GM12878 (cell line): ENCODE measurements at regions not wholly inside any gene's neighbourhood (a gene's known extent, or its start where the extent isn't known, plus 50 kb on each side); places are given as distances from the start of the nearest gene placed in this dataset.

ENCODE experiments used
- ATAC-seq: fragments of 200-7000 bp; cut with Tn5 transposase; 3 replicates; pipeline ENCODE4 v1.9.1; 2020; ENCODE audit warnings: mild to moderate bottlenecking, moderate library complexity
- BruUV-seq: library from RNA; stranded (reverse); fragments of 400-500 nt; replicated peaks from 2 replicates; lab custom pipeline; 2021; lab: Mats Ljungman, UMichigan
- CTCF ChIA-PET: fragments of 300-600 bp; sonication (Branson Sonifier 250); formaldehyde crosslinking; extraction: SDS; loops from one replicate; lab custom pipeline; 2021; ENCODE audit warnings: inconsistent platforms; lab: Yijun Ruan, JAX
- POLR2A ChIA-PET: fragments of 350-600 bp; formaldehyde crosslinking; extraction: SDS; loops from one replicate; lab custom pipeline; 2021; ENCODE audit warnings: inconsistent platforms; lab: Charles Lee
- RAD21 ChIA-PET: fragments of 300-600 bp; sonication (Branson Sonifier 250); formaldehyde crosslinking; loops from one replicate; lab custom pipeline; 2023; ENCODE audit warnings: antibody characterized with exemption; ENCODE audit not compliant: unreplicated experiment; lab: Charles Lee
- SMC1A ChIA-PET: fragments of 300-600 bp; sonication (Branson Sonifier 250); formaldehyde crosslinking; loops from one replicate; lab custom pipeline; 2023; ENCODE audit not compliant: unreplicated experiment, uncharacterized antibody; lab: Charles Lee
- DNase-seq: peaks from one replicate; pipeline ENCODE4 v3.0.0-alpha.2; 2011; ENCODE audit warnings: low read depth, low spot score
- FAIRE-seq: peaks from 3 replicates; lab custom pipeline; 2011; peaks lifted over from hg19 to GRCh38; lab: Jason Lieb, UNC
- H2AFZ ChIP-seq: 2 replicates; pipeline ENCODE4 v1.6.0; 2011; ENCODE audit warnings: low read depth, low read length, control low read depth; ENCODE audit not compliant: control insufficient read depth
- H3K27ac ChIP-seq: 2 replicates; pipeline ENCODE4 v1.5.1; 2011; ENCODE audit warnings: control low read depth; ENCODE audit not compliant: control insufficient read depth, insufficient read depth
- H3K27me3 ChIP-seq, 2 experiments: replicated peaks in 1 of 2; 2 replicates each; pipeline versions ENCODE4 v1.6.0 to v1.6.1; 2011; ENCODE audit warnings: low read length in 1 of 2; ENCODE audit not compliant: control insufficient read depth in 2 of 2, insufficient read depth in 2 of 2
- H3K36me3 ChIP-seq, 2 experiments: 2 replicates each; pipeline ENCODE4 v1.5.1; 2011; ENCODE audit warnings: low read length in 1 of 2; ENCODE audit not compliant: control insufficient read depth in 2 of 2, insufficient read depth in 2 of 2
- H3K4me1 ChIP-seq: 2 replicates; pipeline ENCODE4 v1.6.1; 2011; ENCODE audit warnings: mild to moderate bottlenecking, low read length, moderate library complexity, mixed read lengths; ENCODE audit not compliant: control insufficient read depth, insufficient read depth
- H3K4me2 ChIP-seq: 2 replicates; pipeline ENCODE4 v1.6.0; 2011; ENCODE audit warnings: control low read depth; ENCODE audit not compliant: control insufficient read depth, insufficient read depth
- H3K4me3 ChIP-seq: fragments of 200-600 bp; sonication (generic); 2 replicates; pipeline ENCODE4 v1.5.1; 2016
- H3K79me2 ChIP-seq: 2 replicates; pipeline ENCODE4 v1.6.0; 2011; ENCODE audit warnings: low read length; ENCODE audit not compliant: control insufficient read depth, insufficient read depth
- H3K9ac ChIP-seq: 2 replicates; pipeline ENCODE4 v1.8.0; 2011; ENCODE audit warnings: low read length, control low read depth, mixed read lengths; ENCODE audit not compliant: control insufficient read depth, insufficient read depth
- H3K9me3 ChIP-seq: replicated peaks from 3 replicates; pipeline ENCODE4 v1.5.1; 2011; ENCODE audit warnings: mild to moderate bottlenecking, low read length; ENCODE audit not compliant: control insufficient read depth, insufficient read depth
- H4K20me1 ChIP-seq: 2 replicates; pipeline ENCODE4 v1.6.0; 2011; ENCODE audit not compliant: control insufficient read depth, insufficient read depth
- ATF7 ChIP-seq: fragments of 450-650 bp; IDR thresholded peaks from 2 replicates; pipeline ENCODE4 v1.6.1; 2016; ENCODE audit warnings: low read depth, mild to moderate bottlenecking
- BCL11A ChIP-seq: IDR thresholded peaks from 2 replicates; pipeline ENCODE4 v1.6.1; 2011; ENCODE audit warnings: low read depth, low read length
- BHLHE40 ChIP-seq, 2 experiments: fragments of 450-650 bp in 1 of 2; IDR thresholded peaks; 2 replicates each; pipeline ENCODE4 v1.6.1; 2011 to 2017; ENCODE audit warnings: low read depth in 2 of 2, borderline replicate concordance in 1 of 2, improper control_type of control experiment in 1 of 2, low read length in 1 of 2, mild to moderate bottlenecking in 1 of 2
- CEBPB ChIP-seq, 2 experiments: fragments of 150-350 bp in 1 of 2; IDR thresholded peaks; 2 replicates each; pipeline ENCODE4 v1.6.1; 2012 to 2014; ENCODE audit warnings: low read depth in 2 of 2, low read length in 2 of 2, borderline replicate concordance in 1 of 2, inconsistent platforms in 1 of 2
- EED ChIP-seq: sonication (generic); IDR thresholded peaks from 2 replicates; pipeline ENCODE4 v1.6.1; 2016; ENCODE audit warnings: antibody characterized with exemption, low read depth
- EGR1 ChIP-seq, 2 experiments: IDR thresholded peaks; 1 replicate in 1 of 2; 2 replicates in 1 of 2; pipeline ENCODE4 v1.6.1; 2011 to 2012; ENCODE audit warnings: low read depth in 2 of 2, low read length in 2 of 2, borderline replicate concordance in 1 of 2, mild to moderate bottlenecking in 1 of 2, moderate library complexity in 1 of 2
- EZH2 ChIP-seq: IDR thresholded peaks from 2 replicates; pipeline ENCODE4 v1.6.1; 2012; ENCODE audit warnings: low read depth, mild to moderate bottlenecking, control low read depth, inconsistent platforms, low read length, borderline replicate concordance; ENCODE audit not compliant: control insufficient read depth
- FOXM1 ChIP-seq: IDR thresholded peaks from 2 replicates; pipeline ENCODE4 v1.6.1; 2012; ENCODE audit warnings: low read depth, mild to moderate bottlenecking, inconsistent platforms, low read length, moderate library complexity
- NR2C1 ChIP-seq: fragments of 450-650 bp; IDR thresholded peaks from 2 replicates; pipeline ENCODE4 v1.6.1; 2017; ENCODE audit warnings: antibody characterized with exemption, mild to moderate bottlenecking, moderate library complexity
- NR2F1 ChIP-seq: fragments of 450-650 bp; conservative IDR thresholded peaks from 2 replicates; pipeline ENCODE4 v1.6.1; 2017; ENCODE audit warnings: mild to moderate bottlenecking
- PAX5 ChIP-seq: IDR thresholded peaks from 2 replicates; pipeline ENCODE4 v1.6.1; 2011; ENCODE audit warnings: low read depth, low read length, borderline replicate concordance
- PBX3 ChIP-seq: IDR thresholded peaks from 2 replicates; pipeline ENCODE4 v1.6.1; 2011; ENCODE audit warnings: mild to moderate bottlenecking, low read depth, low read length, moderate library complexity; ENCODE audit not compliant: insufficient replicate concordance
- POLR2AphosphoS5 ChIP-seq: IDR thresholded peaks from 2 replicates; pipeline ENCODE4 v1.6.1; 2011; ENCODE audit warnings: mild to moderate bottlenecking, low read length, inconsistent platforms
- SREBF1 ChIP-seq: IDR thresholded peaks from 2 replicates; pipeline ENCODE4 v1.6.1; 2012; ENCODE audit warnings: mild to moderate bottlenecking, low read length
- SREBF2 ChIP-seq: IDR thresholded peaks from 2 replicates; pipeline ENCODE4 v1.6.1; 2012; ENCODE audit warnings: mild to moderate bottlenecking, low read length
- TAF1 ChIP-seq: IDR thresholded peaks from 2 replicates; pipeline ENCODE4 v1.6.1; 2011; ENCODE audit warnings: mild to moderate bottlenecking, low read depth, low read length, borderline replicate concordance
- TCF7 ChIP-seq: IDR thresholded peaks from 2 replicates; pipeline ENCODE4 v1.6.1; 2014; ENCODE audit warnings: antibody characterized with exemption, borderline replicate concordance
- ZNF687 ChIP-seq: fragments of 450-650 bp; IDR thresholded peaks from 2 replicates; pipeline ENCODE4 v1.6.1; 2017; ENCODE audit warnings: mild to moderate bottlenecking, moderate library complexity
- WGBS: methylation state at CpG from one replicate; pipeline ENCODE4 v1.1.6; 2016; ENCODE audit warnings: low lambda C conversion rate; ENCODE audit not compliant: insufficient replicate concordance, insufficient coverage; ENCODE audit errors: missing lambda C conversion rate; 5-methylcytosine and 5-hydroxymethylcytosine counted together
- in situ Hi-C: fragments of 300-500 bp; cut with MboI; formaldehyde crosslinking; loops from 9 replicates; pipeline ENCODE4 v1.14.3; 2018; ENCODE audit warnings: mixed read lengths
- intact Hi-C: fragments of 100-400 bp; cut with micrococcal nuclease; formaldehyde crosslinking; loops from one replicate; pipeline ENCODE4 v1.14.2; 2022; ENCODE audit not compliant: unreplicated experiment

GRCh38 chr22:49019737-49020713 lies 807.6 kb downstream of the BRD1 start (continued):
- TF ChIP-seq ZNF687 = no peak

DNA sequence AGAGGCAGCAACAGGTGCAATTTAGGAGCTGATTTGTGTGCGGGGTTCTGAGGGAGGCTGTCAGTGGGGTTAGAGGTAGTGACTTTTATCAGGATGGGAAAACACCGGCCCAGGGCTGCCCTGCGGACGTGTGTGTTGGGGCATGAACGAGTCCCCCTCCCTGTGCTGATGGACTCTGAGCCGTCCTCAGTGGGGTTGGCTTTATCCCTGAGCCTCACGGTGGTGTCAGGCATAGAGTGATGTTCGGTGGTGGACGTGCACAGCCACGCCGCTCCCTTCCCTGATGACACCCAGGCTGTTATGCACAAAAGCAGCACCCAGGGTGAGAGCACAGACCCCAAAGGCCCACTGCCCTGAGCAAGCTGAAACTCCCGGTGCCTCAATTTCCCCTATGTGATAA lies 809.1 kb downstream of the BRD1 start:
- Histone ChIP-seq H3K27ac (no peak overlapping the region), H3K4me2 (no peak overlapping the region), H2AFZ (no peak overlapping the region), H3K9ac (no peak overlapping the region), H3K36me3 (no peaks in the 10 kb centered on the region), H3K27me3 (no peaks in the 10 kb centered on the region), H3K4me1 (no peaks in the 10 kb centered on the region), H3K9me3 (no peaks in the 10 kb centered on the region; the same call in 2 of the 3 replicates), H3K79me2 (no peaks in the 10 kb centered on the region), H3K4me3 (no peak overlapping the region), H4K20me1 (no peaks in the 10 kb centered on the region)
- DNase-seq = no peak
- CTCF ChIA-PET = no interaction called here
- 39% methylated on average over 12 of the region's 12 CpGs for WGBS
- no peak for ATAC-seq
- in situ Hi-C loops = no loop called here
- SMC1A ChIA-PET = no interaction called here
- intact Hi-C loops = no loop called here
- no peak for FAIRE-seq
- RAD21 ChIA-PET = no interaction called here
- POLR2A ChIA-PET = no interaction called here
- BruUV-seq = no TSS peak
- no peak for TF ChIP-seq PBX3
- TF ChIP-seq ATF7 = no peak
- TF ChIP-seq TCF7 = no peak
- TF ChIP-seq NR2C1 = no peak
- TF ChIP-seq EGR1 (IDR thresholded peaks at IDR 0.05; ENCODE audit: borderline replicate concordance in 1 of 2, low read depth in 2 of 2, low read length in 2 of 2) = no peak
- TF ChIP-seq BCL11A = no peak
- TF ChIP-seq SREBF2 = no peak
- TF ChIP-seq TAF1 = no peak
- no peak for TF ChIP-seq SREBF1
- no peak for TF ChIP-seq PAX5
- TF ChIP-seq CEBPB (IDR thresholded peaks at IDR 0.05; ENCODE audit: borderline replicate concordance in 1 of 2, low read depth in 2 of 2, low read length in 2 of 2) = no peak
- TF ChIP-seq NR2F1 = no peak
- TF ChIP-seq EED = no peak
- TF ChIP-seq FOXM1 = no peak
- TF ChIP-seq BHLHE40 (IDR thresholded peaks at IDR 0.05; ENCODE audit: borderline replicate concordance in 1 of 2, low read depth in 2 of 2, low read length in 1 of 2) = no peak
- TF ChIP-seq POLR2AphosphoS5 = no peak
- no peak for TF ChIP-seq EZH2
